HepG2 (cell line): ENCODE measurements at regions not wholly inside any gene's neighbourhood (a gene's known extent, or its start where the extent isn't known, plus 50 kb on each side); places are given as distances from the start of the nearest gene placed in this dataset.

Experiments
- E2F1 ChIP-seq: sonication (generic); formaldehyde crosslinking; IDR thresholded peaks from 2 replicates; pipeline ENCODE4 v1.5.0; 2020; ENCODE audit warnings: missing genetic modification reagents
- POLR2A ChIP-seq, 2 experiments: IDR thresholded peaks; 2 replicates each; pipeline ENCODE4 v1.6.1; 2011; ENCODE audit warnings: low read depth in 2 of 2, low read length in 2 of 2, mild to moderate bottlenecking in 1 of 2, moderate library complexity in 1 of 2; ENCODE audit not compliant: insufficient read depth in 1 of 2
- TF ChIP-seq, protein P1 (sequence below): IDR thresholded peaks from 2 replicates; pipeline ENCODE4 v1.6.1; 2016; ENCODE audit warnings: low read depth, control low read depth

- TF ChIP-seq, protein P1, sequence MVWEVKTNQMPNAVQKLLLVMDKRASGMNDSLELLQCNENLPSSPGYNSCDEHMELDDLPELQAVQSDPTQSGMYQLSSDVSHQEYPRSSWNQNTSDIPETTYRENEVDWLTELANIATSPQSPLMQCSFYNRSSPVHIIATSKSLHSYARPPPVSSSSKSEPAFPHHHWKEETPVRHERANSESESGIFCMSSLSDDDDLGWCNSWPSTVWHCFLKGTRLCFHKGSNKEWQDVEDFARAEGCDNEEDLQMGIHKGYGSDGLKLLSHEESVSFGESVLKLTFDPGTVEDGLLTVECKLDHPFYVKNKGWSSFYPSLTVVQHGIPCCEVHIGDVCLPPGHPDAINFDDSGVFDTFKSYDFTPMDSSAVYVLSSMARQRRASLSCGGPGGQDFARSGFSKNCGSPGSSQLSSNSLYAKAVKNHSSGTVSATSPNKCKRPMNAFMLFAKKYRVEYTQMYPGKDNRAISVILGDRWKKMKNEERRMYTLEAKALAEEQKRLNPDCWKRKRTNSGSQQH (CRISPR knock-in tag) = no peak
- TF ChIP-seq E2F1 = no peak
- TF ChIP-seq POLR2A (IDR thresholded peaks at IDR 0.05; ENCODE audit: insufficient read depth in 1 of 2, low read depth in 2 of 2, low read length in 2 of 2) = no peak
Observed at GRCh38 chr6:155701342-155701741, 245.7 kb upstream of the NOX3 start.
